B cell (primary cell): ENCODE measurements at regions not wholly inside any gene's neighbourhood (a gene's known extent, or its start where the extent isn't known, plus 50 kb on each side); places are given as distances from the start of the nearest gene placed in this dataset.

Source experiments
- ATAC-seq: fragments of 200-7000 bp; cut with Tn5 transposase; one replicate; pipeline ENCODE4 v1.10.0; 2021; ENCODE audit warnings: low read depth, mild to moderate bottlenecking, moderate number of reproducible peaks, moderate library complexity
- CTCF ChIA-PET: fragments of 350-600 bp; sonication (Branson Sonifier 250); formaldehyde crosslinking; loops from one replicate; lab custom pipeline; 2021; ENCODE audit warnings: antibody characterized with exemption, inconsistent platforms; lab: Charles Lee
- POLR2A ChIA-PET: fragments of 350-600 bp; sonication (Branson Sonifier 250); formaldehyde crosslinking; loops from one replicate; lab custom pipeline; 2021; ENCODE audit warnings: antibody characterized with exemption; lab: Charles Lee
- DNase-seq: peaks from one replicate; pipeline ENCODE4 v3.0.0; 2013
- H2AFZ ChIP-seq: 2 replicates; pipeline ENCODE4 v1.6.1; 2012; ENCODE audit warnings: mild to moderate bottlenecking, low read depth, low read length; ENCODE audit not compliant: insufficient read depth, poor library complexity, severe bottlenecking
- H3K27ac ChIP-seq, 2 donors: 1 replicate in 1 of 2; 2 replicates in 1 of 2; pipeline ENCODE4 v1.5.1; 2012 to 2013; ENCODE audit warnings: low read length in 2 of 2, mild to moderate bottlenecking in 2 of 2, moderate library complexity in 1 of 2
- H3K27me3 ChIP-seq, 4 experiments: fragments of 200-600 bp in 1 of 4; sonication (generic) in 1 of 4; replicated peaks in 1 of 4; 1 replicate in 2 of 4; 2 replicates in 2 of 4; pipeline versions ENCODE4 v1.6.1 to v1.7.0; 2013 to 2016; ENCODE audit warnings: low read length in 3 of 4, mild to moderate bottlenecking in 2 of 4, mixed read lengths in 1 of 4, moderate library complexity in 1 of 4; ENCODE audit not compliant: insufficient read depth in 4 of 4, control insufficient read depth in 3 of 4; ENCODE audit errors: control extremely low read depth in 1 of 4
- H3K36me3 ChIP-seq, 2 experiments: replicated peaks in 1 of 2; 1 replicate in 1 of 2; 2 replicates in 1 of 2; pipeline versions ENCODE4 v1.6.1 to v1.7.1; 2013; ENCODE audit warnings: low read length in 1 of 2; ENCODE audit not compliant: insufficient read depth in 2 of 2, control insufficient read depth in 1 of 2; ENCODE audit errors: control extremely low read depth in 1 of 2, extremely low read depth in 1 of 2
- H3K4me1 ChIP-seq, 2 donors: fragments of 200-600 bp in 1 of 2; sonication (generic) in 1 of 2; 1 replicate in 1 of 2; 2 replicates in 1 of 2; pipeline versions ENCODE4 v1.5.1 to v1.6.1; 2013 to 2017; ENCODE audit warnings: low read length in 2 of 2; ENCODE audit not compliant: control insufficient read depth in 2 of 2, insufficient read depth in 2 of 2
- H3K4me2 ChIP-seq: replicated peaks from 2 replicates; pipeline ENCODE3; 2012; ENCODE audit warnings: mild to moderate bottlenecking, low read depth, low read length; ENCODE audit not compliant: poor library complexity, severe bottlenecking
- H3K4me3 ChIP-seq, 5 experiments: fragments of 200-600 bp in 1 of 5; sonication (generic) in 1 of 5; 1 replicate in 3 of 5; 2 replicates in 2 of 5; pipeline versions ENCODE4 v1.5.1 to v1.7.0; 2011 to 2016; ENCODE audit warnings: low read length in 4 of 5, mild to moderate bottlenecking in 4 of 5, low read depth in 2 of 5, control low read depth in 1 of 5, moderate library complexity in 1 of 5; ENCODE audit not compliant: insufficient read depth in 1 of 5; ENCODE audit errors: control extremely low read depth in 1 of 5, extremely low read depth in 1 of 5
- H3K79me2 ChIP-seq: fragments of 200-600 bp; sonication (generic); one replicate; pipeline ENCODE4 v1.6.0; 2016; ENCODE audit warnings: low read length; ENCODE audit not compliant: control insufficient read depth, insufficient read depth
- H3K9ac ChIP-seq: fragments of 200-600 bp; sonication (generic); 2 replicates; pipeline ENCODE4 v1.6.1; 2017; ENCODE audit warnings: mild to moderate bottlenecking, low read length, moderate library complexity
- H3K9me3 ChIP-seq, 3 donors: one replicate each; pipeline versions ENCODE4 v1.6.1 to v1.7.1; 2013; ENCODE audit warnings: low read length in 2 of 3; ENCODE audit not compliant: control insufficient read depth in 2 of 3, insufficient read depth in 1 of 3; ENCODE audit errors: control extremely low read depth in 1 of 3
- H4K20me1 ChIP-seq: 2 replicates; pipeline ENCODE4 v1.6.0; 2012; ENCODE audit warnings: mild to moderate bottlenecking, low read length; ENCODE audit not compliant: insufficient read depth, control insufficient read depth, poor library complexity, severe bottlenecking
- H3K27ac Mint-ChIP-seq: one replicate; pipeline ENCODE4 v1.8.0; 2021; ENCODE audit warnings: mixed read lengths
- H3K27me3 Mint-ChIP-seq: one replicate; pipeline ENCODE4 v1.8.0; 2021; ENCODE audit warnings: mixed read lengths
- H3K4me1 Mint-ChIP-seq: one replicate; pipeline ENCODE4 v1.8.0; 2021; ENCODE audit warnings: mixed read lengths
- H3K4me3 Mint-ChIP-seq: one replicate; pipeline ENCODE4 v1.8.0; 2021; ENCODE audit warnings: mixed read lengths
- H3K9me3 Mint-ChIP-seq: one replicate; pipeline ENCODE4 v1.8.0; 2022; ENCODE audit warnings: mixed read lengths; ENCODE audit not compliant: insufficient read depth
- EZH2 ChIP-seq: IDR thresholded peaks from 2 replicates; pipeline ENCODE4 v1.6.1; 2012; ENCODE audit warnings: borderline replicate concordance, low read depth, mild to moderate bottlenecking, moderate library complexity, low read length; ENCODE audit not compliant: insufficient read depth, poor library complexity, severe bottlenecking
- WGBS: methylation state at CpG from one replicate; pipeline ENCODE4 v1.1.5; 2013; ENCODE audit warnings: missing lambda C conversion rate; ENCODE audit not compliant: insufficient coverage; 5-methylcytosine and 5-hydroxymethylcytosine counted together
- intact Hi-C: fragments of 100-400 bp; cut with micrococcal nuclease; formaldehyde crosslinking; loops from one replicate; pipeline ENCODE4 v1.10.0; 2022
- TF ChIP-seq, protein P1 (sequence below): fragments of 200-600 bp; IDR thresholded peaks from one replicate; pipeline ENCODE4 v1.8.0; 2022; ENCODE audit warnings: antibody characterized with exemption, mild to moderate bottlenecking

DNA sequence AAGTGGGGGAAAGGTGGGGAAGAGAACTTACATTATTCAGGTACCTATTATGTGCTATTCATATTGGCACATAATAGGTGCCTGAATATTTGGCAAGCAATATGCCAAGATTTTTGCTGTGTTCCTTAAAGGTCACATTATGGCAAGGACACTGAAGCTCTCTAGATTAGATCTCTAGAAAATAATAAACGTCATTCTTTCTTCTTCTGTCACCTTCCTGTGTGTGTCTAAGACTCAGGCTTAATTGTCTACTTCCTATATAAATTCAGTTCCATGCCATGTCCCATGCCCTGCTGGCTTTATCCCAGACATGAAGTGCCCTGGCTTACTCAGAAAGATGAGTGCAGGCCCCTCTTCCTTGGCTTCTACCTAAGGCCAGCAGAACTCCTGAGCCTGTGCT lies 191.1 kb upstream of the CTAGE1 start:
- TF ChIP-seq, protein P1, sequence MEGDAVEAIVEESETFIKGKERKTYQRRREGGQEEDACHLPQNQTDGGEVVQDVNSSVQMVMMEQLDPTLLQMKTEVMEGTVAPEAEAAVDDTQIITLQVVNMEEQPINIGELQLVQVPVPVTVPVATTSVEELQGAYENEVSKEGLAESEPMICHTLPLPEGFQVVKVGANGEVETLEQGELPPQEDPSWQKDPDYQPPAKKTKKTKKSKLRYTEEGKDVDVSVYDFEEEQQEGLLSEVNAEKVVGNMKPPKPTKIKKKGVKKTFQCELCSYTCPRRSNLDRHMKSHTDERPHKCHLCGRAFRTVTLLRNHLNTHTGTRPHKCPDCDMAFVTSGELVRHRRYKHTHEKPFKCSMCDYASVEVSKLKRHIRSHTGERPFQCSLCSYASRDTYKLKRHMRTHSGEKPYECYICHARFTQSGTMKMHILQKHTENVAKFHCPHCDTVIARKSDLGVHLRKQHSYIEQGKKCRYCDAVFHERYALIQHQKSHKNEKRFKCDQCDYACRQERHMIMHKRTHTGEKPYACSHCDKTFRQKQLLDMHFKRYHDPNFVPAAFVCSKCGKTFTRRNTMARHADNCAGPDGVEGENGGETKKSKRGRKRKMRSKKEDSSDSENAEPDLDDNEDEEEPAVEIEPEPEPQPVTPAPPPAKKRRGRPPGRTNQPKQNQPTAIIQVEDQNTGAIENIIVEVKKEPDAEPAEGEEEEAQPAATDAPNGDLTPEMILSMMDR = no peak
- no peak for TF ChIP-seq EZH2
- Mint-ChIP-seq H3K27ac (no peak overlapping the region), H3K27me3 (peaks cover 3% of the 10 kb centered on the region), H3K4me1 (no peaks in the 10 kb centered on the region), H3K4me3 (no peak overlapping the region), H3K9me3 (no peaks in the 10 kb centered on the region)
- Histone ChIP-seq H3K4me3 (no peak overlapping the region), H3K36me3 (no peaks in the 10 kb centered on the region), H3K79me2 (no peaks in the 10 kb centered on the region), H3K9ac (no peak overlapping the region), H3K9me3 (peaks cover 0 to 7% (median 0%) of the 10 kb centered on the region in 3 donors), H4K20me1 (no peaks in the 10 kb centered on the region), H2AFZ (no peak overlapping the region), H3K4me1 (no peaks in the 10 kb centered on the region), H3K4me2 (no peak overlapping the region), H3K27me3 (peaks cover 0 to 4% (median 2%) of the 10 kb centered on the region in 4 experiments), H3K27ac (no peak overlapping the region)
- ATAC-seq = no peak
- DNase-seq = no peak
- 13% methylated on average over 1 of the region's 1 CpG for WGBS
- intact Hi-C loops = no loop called here
- ChIA-PET POLR2A (no interaction called here), CTCF (no interaction called here)

DNA sequence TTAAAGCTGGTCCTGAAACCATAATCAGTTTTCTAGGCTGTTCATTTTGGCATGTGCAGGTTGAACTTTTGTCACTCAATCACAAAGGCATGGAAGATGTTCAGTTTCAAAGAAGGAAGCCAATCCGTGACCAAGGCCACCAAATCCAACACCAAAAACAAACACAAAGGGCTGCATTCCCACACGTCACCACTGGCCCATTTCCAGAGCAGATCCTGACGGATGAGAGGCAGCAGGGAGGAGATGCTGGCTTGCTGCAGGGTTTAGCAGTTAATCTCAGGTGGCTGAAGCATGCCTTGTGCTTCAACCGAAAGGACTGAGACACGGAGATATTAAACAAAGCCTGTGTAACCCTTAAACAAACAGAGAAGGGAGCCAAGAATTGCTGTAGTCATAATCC lies 191.9 kb upstream of the CTAGE1 start:
- no peaks in the 10 kb centered on the region for H3K79me2 ChIP-seq
- peaks cover 0 to 4% (median 2%) of the 10 kb centered on the region in 4 experiments for H3K27me3 ChIP-seq
- ATAC-seq (no peak), DNase-seq (no peak)
- H3K27ac Mint-ChIP-seq = no peak overlapping the region
- ChIA-PET CTCF (no interaction called here), POLR2A (no interaction called here)
- TF ChIP-seq, protein P1 = no peak
- TF ChIP-seq EZH2 = no peak
- intact Hi-C loops = no loop called here
- no peaks in the 10 kb centered on the region for H3K36me3 ChIP-seq
- no peak overlapping the region for H3K9ac ChIP-seq
- H3K27ac ChIP-seq = no peak overlapping the region
- WGBS = 100% methylated on average over 2 of the region's 5 CpGs
- peaks cover 0 to 5% (median 0%) of the 10 kb centered on the region in 3 donors for H3K9me3 ChIP-seq
- peaks cover 3% of the 10 kb centered on the region for H3K27me3 Mint-ChIP-seq
- no peak overlapping the region for H3K4me3 Mint-ChIP-seq
- no peaks in the 10 kb centered on the region for H3K9me3 Mint-ChIP-seq
- no peak overlapping the region for H3K4me3 ChIP-seq
- no peaks in the 10 kb centered on the region for H4K20me1 ChIP-seq
- no peaks in the 10 kb centered on the region for H3K4me1 Mint-ChIP-seq
- H3K4me1 ChIP-seq = no peaks in the 10 kb centered on the region
- H2AFZ ChIP-seq = no peak overlapping the region
- no peak overlapping the region for H3K4me2 ChIP-seq
